ENCODE measurements at regions not wholly inside any gene's neighbourhood (a gene's known extent, or its start where the extent isn't known, plus 50 kb on each side); places are given as distances from the start of the nearest gene placed in this dataset.

DNA sequence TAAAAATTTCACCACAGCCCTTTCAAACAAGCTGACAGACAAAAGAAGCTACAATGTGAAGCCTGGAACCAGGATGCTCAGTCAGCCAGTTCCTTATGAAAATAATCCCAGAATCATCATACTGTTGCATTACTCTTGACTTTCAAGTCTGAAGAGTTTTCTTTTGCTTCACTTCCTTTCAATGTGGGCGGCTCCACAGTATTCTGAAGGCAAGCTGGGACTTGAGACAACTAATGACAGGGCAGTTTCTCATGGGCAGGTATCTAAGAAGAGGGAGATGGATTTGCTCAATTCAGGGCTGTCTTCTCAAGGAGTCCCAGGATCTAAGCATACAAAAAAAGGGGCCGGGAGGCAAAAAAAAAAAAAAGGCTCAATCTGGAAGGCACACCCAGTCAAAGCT, 173.4 kb downstream of the PAPSS1 start:
- Mint-ChIP-seq H3K9me3 (no peaks in the 10 kb centered on the region), H3K27ac (no peak overlapping the region), H3K4me3 (no peak overlapping the region), H3K36me3 (ENCODE audit: low read depth) (no peaks in the 10 kb centered on the region), H3K4me1 (ENCODE audit: low read depth) (no peaks in the 10 kb centered on the region; the same call in 1 of the 2 replicates), H3K27me3 (ENCODE audit: insufficient read depth) (no peaks in the 10 kb centered on the region; the same call in 1 of the 2 replicates)
- TF ChIP-seq, protein P1, sequence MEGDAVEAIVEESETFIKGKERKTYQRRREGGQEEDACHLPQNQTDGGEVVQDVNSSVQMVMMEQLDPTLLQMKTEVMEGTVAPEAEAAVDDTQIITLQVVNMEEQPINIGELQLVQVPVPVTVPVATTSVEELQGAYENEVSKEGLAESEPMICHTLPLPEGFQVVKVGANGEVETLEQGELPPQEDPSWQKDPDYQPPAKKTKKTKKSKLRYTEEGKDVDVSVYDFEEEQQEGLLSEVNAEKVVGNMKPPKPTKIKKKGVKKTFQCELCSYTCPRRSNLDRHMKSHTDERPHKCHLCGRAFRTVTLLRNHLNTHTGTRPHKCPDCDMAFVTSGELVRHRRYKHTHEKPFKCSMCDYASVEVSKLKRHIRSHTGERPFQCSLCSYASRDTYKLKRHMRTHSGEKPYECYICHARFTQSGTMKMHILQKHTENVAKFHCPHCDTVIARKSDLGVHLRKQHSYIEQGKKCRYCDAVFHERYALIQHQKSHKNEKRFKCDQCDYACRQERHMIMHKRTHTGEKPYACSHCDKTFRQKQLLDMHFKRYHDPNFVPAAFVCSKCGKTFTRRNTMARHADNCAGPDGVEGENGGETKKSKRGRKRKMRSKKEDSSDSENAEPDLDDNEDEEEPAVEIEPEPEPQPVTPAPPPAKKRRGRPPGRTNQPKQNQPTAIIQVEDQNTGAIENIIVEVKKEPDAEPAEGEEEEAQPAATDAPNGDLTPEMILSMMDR (IDR thresholded peaks at IDR 0.05): no peak
- DNase-seq: no peak

GRCh38 chr4:107541511-107541910, 178.5 kb downstream of the PAPSS1 start:
- DNase-seq: no peak

DNA sequence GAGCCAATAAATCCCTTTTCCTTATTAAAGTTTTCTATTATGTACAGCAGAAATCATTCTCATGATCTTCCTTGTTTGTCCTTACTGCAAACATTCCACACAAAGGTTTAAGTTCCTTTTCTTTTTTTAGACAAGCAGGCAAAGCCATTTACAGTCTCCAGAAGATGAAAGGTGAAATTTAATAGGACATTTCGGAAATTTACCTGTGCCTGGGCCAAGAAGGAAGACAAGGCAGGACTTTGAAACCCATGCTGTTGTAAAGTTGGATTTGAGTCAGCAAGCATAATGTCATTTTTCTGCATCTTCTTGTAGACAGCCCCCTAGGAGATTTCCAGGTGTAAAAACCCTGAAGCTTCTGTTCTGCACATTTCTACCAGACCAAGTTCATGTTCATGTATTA, 188.1 kb downstream of the PAPSS1 start:
- TF ChIP-seq, protein P1 (IDR thresholded peaks at IDR 0.05): no peak
- no peak for DNase-seq
- no peak overlapping the region for H3K27ac Mint-ChIP-seq
- no peaks in the 10 kb centered on the region for H3K9me3 Mint-ChIP-seq
- H3K4me3 Mint-ChIP-seq: no peak overlapping the region
- no peaks in the 10 kb centered on the region for H3K4me1 Mint-ChIP-seq (ENCODE audit: low read depth)
- H3K36me3 Mint-ChIP-seq (ENCODE audit: low read depth): no peaks in the 10 kb centered on the region
- no peaks in the 10 kb centered on the region; the same call in 1 of the 2 replicates for H3K27me3 Mint-ChIP-seq (ENCODE audit: insufficient read depth)

More at GRCh38 chr4:107541511-107541910, 178.5 kb downstream of the PAPSS1 start:
- H3K27me3 Mint-ChIP-seq (ENCODE audit: insufficient read depth): peaks cover 2% of the 10 kb centered on the region; the same call in 1 of the 2 replicates
- no peaks in the 10 kb centered on the region for H3K4me1 Mint-ChIP-seq (ENCODE audit: low read depth)
- TF ChIP-seq, protein P1 (IDR thresholded peaks at IDR 0.05): no peak
- H3K27ac Mint-ChIP-seq: no peak overlapping the region
- no peak overlapping the region for H3K4me3 Mint-ChIP-seq
- no peaks in the 10 kb centered on the region for H3K9me3 Mint-ChIP-seq
- no peaks in the 10 kb centered on the region for H3K36me3 Mint-ChIP-seq (ENCODE audit: low read depth)

- Mint-ChIP-seq H3K4me1 (ENCODE audit: low read depth) (no peaks in the 10 kb centered on the region), H3K36me3 (ENCODE audit: low read depth) (no peaks in the 10 kb centered on the region), H3K4me3 (no peak overlapping the region), H3K9me3 (no peaks in the 10 kb centered on the region), H3K27ac (no peak overlapping the region), H3K27me3 (ENCODE audit: insufficient read depth) (no peaks in the 10 kb centered on the region; the same call in 1 of the 2 replicates)
- DNase-seq: no peak
- TF ChIP-seq, protein P1 (IDR thresholded peaks at IDR 0.05): no peak
These were observed 199.7 kb downstream of the PAPSS1 start for GRCh38 chr4:107520368-107520767.

GRCh38 chr4:107519053-107519452, 201.0 kb downstream of the PAPSS1 start:
- no peaks in the 10 kb centered on the region; the same call in 1 of the 2 replicates for H3K27me3 Mint-ChIP-seq (ENCODE audit: insufficient read depth)
- H3K9me3 Mint-ChIP-seq: no peaks in the 10 kb centered on the region
- H3K4me3 Mint-ChIP-seq: no peak overlapping the region
- TF ChIP-seq, protein P1 (IDR thresholded peaks at IDR 0.05): peak; percentile 71
- DNase-seq: peak; percentile 9
- H3K36me3 Mint-ChIP-seq (ENCODE audit: low read depth): no peaks in the 10 kb centered on the region
- no peaks in the 10 kb centered on the region for H3K4me1 Mint-ChIP-seq (ENCODE audit: low read depth)
- H3K27ac Mint-ChIP-seq: no peak overlapping the region

GRCh38 chr4:107518076-107518475, 202.0 kb downstream of the PAPSS1 start:
- Mint-ChIP-seq H3K4me1 (ENCODE audit: low read depth) (no peaks in the 10 kb centered on the region), H3K4me3 (no peak overlapping the region), H3K9me3 (no peaks in the 10 kb centered on the region), H3K36me3 (ENCODE audit: low read depth) (no peaks in the 10 kb centered on the region), H3K27me3 (ENCODE audit: insufficient read depth) (no peaks in the 10 kb centered on the region; the same call in 1 of the 2 replicates), H3K27ac (no peak overlapping the region)
- DNase-seq: no peak
- TF ChIP-seq, protein P1 (IDR thresholded peaks at IDR 0.05): no peak
